NCI-H2227 treated with DMSO at 0.1 percent for 48 hours (cell line): ENCODE measurements at regions not wholly inside any gene's neighbourhood (a gene's known extent, or its start where the extent isn't known, plus 50 kb on each side); places are given as distances from the start of the nearest gene placed in this dataset.

ENCODE experiments used
- DNase-seq: peaks from one replicate; lab custom pipeline; 2025; lab: John Stamatoyannopoulos, UW

GRCh38 chrX:14476205-14476604 lies 53.1 kb upstream of the GLRA2 start:
- DNase-seq = no peak

DNA sequence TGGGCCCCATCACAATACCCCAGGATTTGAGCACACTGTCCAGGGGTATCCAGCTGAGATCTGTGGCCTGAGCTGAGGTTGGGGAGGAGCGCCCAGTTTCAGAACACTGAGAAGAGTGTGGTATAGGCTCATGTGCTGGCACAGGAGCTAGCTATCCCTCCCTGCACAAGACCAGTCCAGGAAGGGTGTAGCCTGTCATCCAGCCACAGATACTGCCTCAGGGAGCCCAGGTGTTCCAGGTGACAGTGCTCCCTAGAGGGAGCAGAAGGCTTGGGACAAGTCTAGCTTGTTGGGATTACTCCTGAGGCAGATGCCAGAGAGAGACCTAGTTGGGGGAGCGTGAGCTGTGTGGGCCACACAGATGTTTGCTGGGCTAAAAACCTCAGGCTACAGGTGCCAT lies 79.6 kb upstream of the GLRA2 start:
- DNase-seq = no peak

GRCh38 chrX:14448406-14448805 lies 80.9 kb upstream of the GLRA2 start:
- DNase-seq = no peak

GRCh38 chrX:14440106-14440505 lies 89.2 kb upstream of the GLRA2 start:
- no peak for DNase-seq

DNA sequence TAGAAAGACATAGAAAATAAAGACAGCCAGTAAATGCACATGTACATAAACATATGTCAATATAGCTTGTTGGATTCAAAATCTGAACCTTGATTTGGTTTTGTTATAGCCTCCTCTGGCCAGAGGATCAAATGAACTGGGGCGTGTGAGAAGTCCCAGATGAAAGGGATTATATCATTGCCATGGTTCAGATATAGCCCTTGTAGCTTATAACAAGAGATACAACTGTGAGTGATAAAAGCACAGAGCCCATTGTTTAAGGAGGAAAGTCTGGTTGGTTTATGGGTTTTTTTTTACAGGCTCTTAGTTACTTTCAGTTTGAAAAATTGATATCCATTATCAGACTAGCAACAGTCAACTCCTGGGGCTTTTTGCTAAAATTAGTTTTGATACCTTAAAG lies 101.7 kb upstream of the GLRA2 start:
- no peak for DNase-seq

DNA sequence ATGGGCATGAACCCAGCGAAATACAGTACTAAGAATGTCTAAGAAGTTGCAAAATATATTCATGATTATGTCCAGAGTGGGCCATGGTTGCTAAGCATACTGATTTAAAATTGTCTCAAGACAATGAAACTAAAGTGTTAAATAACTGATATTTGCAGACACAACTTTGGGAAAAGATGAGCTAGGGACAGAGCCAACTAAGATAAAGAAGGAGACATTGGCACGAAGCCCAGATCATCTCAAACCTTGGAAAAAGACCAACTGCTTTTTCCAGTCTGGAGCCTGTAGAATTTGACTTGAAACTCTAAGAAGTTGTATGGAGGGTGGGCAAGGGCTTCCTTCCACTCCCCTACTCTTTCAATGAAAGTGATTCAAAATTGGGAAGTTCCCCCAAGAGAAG lies 108.5 kb upstream of the GLRA2 start:
- no peak for DNase-seq

- DNase-seq = no peak
These were observed 116.7 kb upstream of the GLRA2 start for GRCh38 chrX:14412686-14413085.

DNA sequence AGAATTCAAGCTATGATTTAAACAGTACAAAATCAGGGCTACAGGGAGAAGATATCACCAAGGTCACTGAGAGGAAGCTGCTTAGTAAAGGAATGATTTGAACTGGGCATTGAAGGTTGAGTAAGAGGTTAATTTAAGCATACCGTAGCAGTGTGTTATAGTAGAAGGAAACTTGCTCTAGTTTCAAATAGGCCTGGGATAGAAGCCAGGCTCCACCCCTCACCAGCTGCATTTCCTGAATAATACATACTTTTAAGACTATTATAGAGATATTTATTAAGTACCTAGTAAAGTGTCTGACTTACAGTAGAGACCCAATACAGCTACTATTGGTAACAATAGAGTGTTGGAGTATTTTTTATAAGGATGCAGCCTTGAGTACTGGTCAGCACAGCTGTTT lies 118.0 kb upstream of the GLRA2 start:
- no peak for DNase-seq

DNA sequence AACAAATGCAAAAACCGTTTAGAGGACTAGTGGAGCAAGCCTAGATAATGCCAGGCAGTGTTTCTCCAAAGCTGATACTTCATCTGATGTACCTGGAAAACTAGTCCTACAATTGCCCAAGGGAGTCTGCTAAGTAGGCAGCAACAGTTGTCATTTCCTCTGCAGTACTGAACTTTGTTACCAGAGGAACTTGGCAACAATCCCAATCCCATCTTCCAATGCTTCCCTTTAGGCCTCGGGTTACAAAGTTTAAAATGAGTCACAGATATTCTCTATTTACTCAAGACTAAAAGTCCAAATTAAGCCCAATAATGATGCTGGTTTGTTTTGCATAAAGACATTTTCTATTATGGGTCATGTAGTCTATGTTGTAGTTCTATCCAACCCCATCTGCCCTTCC lies 120.0 kb upstream of the GLRA2 start:
- DNase-seq = no peak

- no peak for DNase-seq
These were observed 123.1 kb upstream of the GLRA2 start for GRCh38 chrX:14406225-14406624.

DNA sequence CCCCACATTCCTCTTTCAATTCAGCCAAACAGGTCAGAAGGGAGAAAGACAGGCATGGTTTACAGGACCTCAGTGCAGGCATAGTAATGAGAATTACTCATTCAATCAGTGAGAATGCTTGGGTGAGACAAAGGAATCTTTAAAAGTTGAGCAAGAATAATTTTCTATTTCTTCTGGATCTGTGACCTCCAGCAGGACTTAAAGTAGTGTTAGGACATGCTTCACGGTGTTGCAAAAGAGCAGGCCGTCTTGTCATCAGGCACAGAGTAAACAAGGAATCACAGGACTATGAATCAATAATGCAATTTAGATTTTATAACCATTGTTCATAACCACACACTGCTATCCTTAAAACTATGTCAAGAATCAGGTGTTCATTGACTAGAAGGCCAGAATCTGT lies 130.6 kb upstream of the GLRA2 start:
- no peak for DNase-seq

- DNase-seq = no peak
These were observed 139.7 kb upstream of the GLRA2 start for GRCh38 chrX:14389682-14390081.

DNA sequence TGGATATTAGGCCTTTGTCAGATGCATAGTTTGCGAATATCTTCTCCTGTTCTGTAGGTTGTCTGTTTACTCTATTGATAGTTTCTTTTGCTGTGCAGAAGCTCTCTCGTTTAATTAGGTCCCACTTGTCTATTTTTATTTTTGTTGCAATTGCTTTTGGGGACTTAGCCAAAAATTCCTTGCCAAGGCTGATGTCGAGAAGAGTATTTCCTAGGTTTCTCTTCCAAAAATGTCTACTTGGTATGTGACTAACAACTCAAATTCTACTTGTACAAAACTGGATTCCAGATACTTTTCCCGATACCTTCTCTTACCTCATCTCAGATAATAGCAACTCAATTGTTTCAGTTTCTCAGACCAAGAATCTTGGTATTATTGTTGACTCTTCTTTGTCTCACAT lies 142.4 kb upstream of the GLRA2 start:
- DNase-seq = no peak

DNA sequence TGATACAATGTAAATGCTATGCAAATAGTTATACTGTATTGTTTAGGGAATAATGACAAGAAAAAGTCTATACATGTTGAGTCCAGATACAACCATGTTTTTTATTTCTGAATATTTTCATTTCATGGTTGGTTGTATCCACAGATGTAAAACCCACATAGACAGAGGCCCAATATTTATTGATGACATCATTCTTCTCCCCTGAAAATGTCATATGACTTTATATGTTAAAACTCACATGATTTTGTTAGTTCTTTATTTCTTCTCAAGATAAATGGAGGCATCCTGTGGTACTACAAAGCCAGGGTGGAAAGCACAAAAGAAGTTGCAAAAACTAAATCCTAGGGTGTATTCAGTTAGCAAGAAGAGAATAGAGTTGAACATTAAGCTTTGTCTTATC lies 149.3 kb upstream of the GLRA2 start:
- no peak for DNase-seq

- DNase-seq = no peak
These were observed 151.9 kb upstream of the GLRA2 start for GRCh38 chrX:14377427-14377826.

DNA sequence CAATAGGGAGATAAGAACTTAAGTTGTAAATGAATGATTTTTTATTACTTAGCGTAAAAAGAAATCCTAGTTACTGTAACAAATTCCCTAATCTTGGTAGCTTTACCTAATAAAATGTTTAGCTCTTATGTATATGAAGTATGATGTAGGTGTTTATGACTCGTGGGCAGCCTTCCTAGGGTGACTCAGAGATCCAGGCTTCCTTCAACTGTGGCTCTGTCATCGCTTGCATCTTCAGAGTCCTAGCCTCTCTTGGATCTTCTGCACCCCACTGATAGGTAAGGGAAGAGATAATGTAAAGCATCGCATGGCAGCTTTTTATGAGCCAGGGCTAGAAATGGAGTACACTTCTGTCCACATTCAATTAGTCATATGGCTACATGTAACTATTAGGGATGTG lies 165.6 kb upstream of the GLRA2 start:
- no peak for DNase-seq

GRCh38 chrX:14362721-14363120 lies 166.6 kb upstream of the GLRA2 start:
- DNase-seq = no peak

- no peak for DNase-seq
These were observed 167.9 kb upstream of the GLRA2 start for GRCh38 chrX:14361435-14361834.

DNA sequence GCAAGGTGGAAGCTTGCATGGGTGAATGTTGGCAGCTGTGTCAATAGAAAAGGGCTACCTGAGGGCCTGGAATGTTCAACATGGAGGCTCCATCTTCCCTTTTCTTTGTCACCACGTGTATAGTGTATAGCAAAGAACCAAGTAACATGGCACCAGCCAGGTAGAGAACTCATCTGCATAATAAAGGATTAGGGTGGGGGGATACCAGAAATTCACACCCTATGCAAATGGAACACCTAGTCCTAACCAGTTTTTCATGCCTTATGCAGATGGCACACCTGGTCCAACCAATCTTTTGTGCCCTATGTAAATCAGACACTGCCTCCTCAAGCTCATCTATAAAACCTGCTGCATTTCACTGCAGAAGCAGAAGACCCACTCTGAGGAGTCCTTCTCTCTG lies 169.6 kb upstream of the GLRA2 start:
- no peak for DNase-seq

DNA sequence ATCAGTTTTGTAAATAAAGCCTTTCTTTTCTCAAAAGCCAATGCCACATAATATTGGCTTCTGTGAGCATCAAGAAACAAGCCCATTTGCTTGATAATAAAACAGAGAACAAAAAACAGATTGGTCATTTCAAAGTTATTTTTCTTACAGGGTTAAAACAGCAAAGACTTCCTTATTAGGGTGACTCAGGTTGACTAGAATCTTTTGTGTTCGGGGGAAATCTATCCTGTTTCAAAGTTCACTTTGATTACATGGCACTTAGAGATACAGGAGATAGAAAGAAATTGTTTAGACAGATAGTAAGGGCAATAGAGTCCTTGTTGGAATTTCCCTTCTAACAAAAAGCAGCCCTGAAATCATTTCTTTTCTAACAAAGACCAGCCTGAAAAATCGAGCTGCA lies 170.0 kb upstream of the GLRA2 start:
- DNase-seq = no peak

GRCh38 chrX:14357314-14357713 lies 172.0 kb upstream of the GLRA2 start:
- no peak for DNase-seq

DNA sequence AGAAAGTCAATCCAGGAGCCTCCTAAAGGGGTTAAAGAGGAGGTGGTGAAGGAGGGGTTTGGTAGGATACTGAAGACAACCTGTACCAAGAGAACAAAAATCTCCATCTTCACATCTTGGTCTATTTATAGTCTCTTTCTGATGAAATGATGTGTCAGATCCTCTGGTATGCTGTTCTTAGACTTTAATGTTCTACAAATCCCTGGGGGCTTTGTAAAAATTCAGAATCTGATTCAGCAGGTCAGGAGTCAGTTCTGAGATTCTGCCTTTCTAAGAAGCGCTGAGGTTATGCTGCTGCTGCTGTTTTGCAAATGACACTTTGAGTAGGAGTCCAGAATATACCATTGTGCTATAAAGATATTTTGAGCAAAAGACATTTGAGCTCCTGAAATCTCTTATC lies 172.9 kb upstream of the GLRA2 start:
- no peak for DNase-seq

GRCh38 chrX:14355556-14355955 lies 173.8 kb upstream of the GLRA2 start:
- DNase-seq = no peak

DNA sequence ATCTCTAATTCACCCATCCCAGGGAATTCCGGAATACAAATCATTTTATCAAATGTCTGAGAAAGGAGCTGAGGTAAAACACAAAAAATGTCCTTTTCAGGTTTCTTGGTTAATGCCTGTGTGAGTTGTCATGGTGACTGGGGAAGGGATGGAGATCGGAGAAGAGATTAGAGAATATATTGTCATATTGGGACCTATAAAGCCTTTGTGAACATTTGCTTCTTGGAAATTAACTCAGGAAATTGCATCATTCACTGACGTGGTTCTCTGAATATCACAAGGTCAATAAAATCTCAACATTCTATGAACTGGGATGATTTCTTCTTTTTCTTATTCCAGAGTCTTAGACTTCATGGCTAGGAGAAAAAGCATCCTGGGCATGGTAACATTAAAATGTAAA lies 174.8 kb upstream of the GLRA2 start:
- no peak for DNase-seq

GRCh38 chrX:14352511-14352910 lies 176.8 kb upstream of the GLRA2 start:
- no peak for DNase-seq
